ENCODE measurements at regions not wholly inside any gene's neighbourhood (a gene's known extent, or its start where the extent isn't known, plus 50 kb on each side); places are given as distances from the start of the nearest gene placed in this dataset.
A peak's percentile ranks its signal among the peaks of the same experiment; 100 is the strongest.

DNA sequence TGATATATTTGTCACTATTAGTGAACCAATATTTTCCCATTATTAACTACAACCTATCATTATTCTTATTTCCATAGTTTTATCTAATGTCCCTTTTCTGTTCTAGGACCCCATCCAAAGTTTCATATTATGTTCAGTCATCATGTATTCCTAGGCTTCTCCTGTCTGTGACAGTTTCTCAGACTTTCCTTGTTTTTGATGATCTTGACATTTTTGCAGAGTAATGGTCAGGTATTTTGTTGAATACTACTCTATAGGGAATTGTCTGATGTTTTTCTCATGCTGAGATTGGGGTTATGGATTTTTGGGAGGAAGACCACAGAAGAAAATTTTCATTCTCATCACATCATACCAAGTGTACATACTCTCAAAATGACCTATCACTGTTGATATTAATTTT lies 684.6 kb downstream of the PLCL1 start:
- no peak for DNase-seq

DNA sequence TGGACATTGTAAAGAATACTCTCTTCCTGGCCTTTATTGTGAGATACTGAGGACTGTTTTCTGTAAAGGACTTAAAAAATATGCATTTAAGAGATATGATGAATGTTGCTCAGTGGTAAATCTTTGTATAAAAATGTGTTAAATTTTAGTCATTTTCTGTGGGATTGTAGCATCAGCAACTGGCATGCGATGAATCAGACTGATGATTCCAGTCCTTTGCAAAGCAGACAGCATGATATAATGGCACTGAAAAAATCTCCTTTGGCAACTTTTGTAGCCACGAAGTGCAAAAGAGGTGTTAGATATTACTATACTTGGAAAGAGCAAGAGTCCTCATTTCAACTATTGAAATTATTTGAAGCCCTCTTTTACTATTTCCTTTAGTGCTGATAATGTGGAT lies 678.7 kb downstream of the PLCL1 start:
- no peak for DNase-seq

- DNase-seq: no peak
Measured at GRCh38 chr2:198479065-198479464, 674.7 kb downstream of the PLCL1 start.

GRCh38 chr2:198478361-198478760 lies 674.0 kb downstream of the PLCL1 start:
- DNase-seq: no peak

DNA sequence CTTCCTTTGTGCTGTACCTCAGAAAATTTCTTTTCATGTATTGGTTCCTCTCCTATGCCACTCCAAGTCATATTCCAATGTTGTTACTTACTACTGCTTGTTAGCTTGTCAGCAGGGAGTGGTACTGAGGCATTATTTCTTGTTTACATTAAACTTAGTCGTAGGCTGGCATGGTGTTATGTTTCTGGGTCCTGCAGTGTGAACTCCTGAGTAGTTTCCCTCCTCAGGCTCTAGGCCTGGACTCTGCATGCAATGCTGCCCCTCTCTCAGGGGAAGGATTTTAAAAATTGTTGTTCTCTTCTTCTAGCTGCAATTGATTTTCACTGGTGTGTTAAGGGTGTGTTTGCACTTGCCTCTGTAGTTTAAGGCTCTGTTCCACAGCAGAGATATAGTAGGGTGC lies 671.6 kb downstream of the PLCL1 start:
- no peak for DNase-seq

DNA sequence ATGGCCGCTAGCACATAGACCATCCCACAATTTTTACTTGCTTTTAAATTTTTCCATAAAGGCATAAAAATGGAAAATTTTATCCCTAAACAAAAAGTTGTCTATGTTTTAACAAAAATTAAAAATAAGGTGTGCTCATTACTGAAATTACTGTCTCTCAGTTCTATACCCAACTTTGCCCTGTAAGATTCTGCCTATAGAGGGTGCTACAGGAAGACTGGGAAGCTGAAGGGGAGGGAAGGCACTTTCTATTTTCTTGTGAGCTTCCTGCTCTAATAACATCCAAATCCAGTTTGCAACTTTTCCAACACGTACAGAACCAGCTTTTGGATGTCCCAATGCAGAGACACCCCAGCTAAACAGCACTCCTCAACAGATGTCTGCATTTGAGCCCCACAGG lies 666.9 kb downstream of the PLCL1 start:
- peak; percentile 67 for DNase-seq

GRCh38 chr2:198468136-198468535 lies 663.7 kb downstream of the PLCL1 start:
- DNase-seq: no peak

DNA sequence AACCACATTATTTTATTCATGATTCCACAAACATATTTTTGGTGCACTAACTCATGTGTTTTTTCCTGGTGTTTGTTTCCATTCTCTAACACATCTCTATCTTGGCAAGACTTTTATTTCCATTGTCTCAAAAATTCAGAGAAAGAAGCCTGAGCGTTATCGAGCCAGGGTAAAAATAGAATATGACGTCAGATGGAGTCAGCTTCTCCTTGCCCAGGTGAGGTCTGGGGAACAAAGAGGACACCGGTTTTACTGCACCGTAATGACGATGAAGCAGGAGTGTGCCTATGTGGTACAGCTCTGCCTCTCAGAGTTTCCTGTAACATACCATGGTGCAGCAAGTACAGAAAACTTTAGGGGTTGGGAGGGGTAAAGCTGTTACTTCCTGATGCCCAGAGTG lies 661.6 kb downstream of the PLCL1 start:
- no peak for DNase-seq

DNA sequence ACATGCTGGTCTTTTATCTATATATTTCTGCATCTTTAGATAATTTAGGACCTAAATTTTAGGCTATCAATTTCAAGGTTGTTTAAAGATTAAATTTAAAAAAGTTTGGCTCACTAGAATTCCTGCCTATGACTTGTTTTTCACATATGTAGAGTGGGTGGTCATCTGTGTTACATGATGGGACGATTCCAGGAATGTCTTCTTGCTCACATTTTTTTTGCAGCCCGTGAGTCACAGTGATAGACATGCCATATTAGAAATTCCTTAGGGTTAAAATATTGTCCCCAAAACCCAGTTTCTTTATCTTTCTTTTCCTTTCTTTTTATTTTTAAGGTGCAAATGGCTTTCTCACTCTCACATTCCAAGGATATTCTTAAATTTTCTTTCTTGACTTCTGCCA lies 652.0 kb downstream of the PLCL1 start:
- DNase-seq: no peak

DNA sequence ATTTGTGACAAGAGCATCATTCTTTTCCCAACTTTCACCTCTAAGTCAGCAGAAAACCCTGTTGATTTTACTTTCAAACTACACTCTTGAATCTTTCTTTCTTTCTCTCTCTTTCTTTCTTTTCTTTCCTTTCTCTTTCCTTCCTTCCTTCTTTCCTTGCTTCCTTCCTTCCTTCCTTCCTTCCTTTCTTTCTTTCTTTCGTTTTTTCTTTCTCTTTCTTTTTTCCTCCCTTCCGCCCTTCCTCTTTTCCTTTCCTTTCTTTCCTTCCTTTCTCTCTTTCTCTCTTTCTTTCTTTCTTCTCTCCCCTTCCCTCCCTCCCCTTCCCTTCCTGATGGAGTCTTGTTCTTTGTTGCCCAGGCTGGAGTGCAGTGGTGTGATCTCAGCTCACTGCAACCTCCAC lies 649.5 kb downstream of the PLCL1 start:
- no peak for DNase-seq

DNA sequence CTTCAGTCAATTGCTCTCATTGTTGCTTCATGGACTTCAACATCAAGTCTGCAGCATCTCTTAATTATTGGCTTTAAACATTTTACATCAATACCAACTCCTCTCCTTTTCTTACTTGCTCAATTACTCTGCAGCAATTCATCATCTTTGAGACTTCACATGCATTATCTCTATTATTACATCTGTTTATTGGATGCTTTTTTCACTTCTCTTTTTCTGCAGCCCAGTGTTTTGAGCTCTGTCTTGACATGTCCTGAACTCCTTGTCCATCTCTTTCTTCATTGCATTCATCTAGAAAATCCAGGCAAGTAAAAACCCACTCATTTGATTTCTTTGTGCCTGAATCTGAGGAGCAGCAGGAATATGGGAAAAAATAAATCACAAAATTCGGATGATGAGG lies 647.9 kb downstream of the PLCL1 start:
- DNase-seq: no peak

DNA sequence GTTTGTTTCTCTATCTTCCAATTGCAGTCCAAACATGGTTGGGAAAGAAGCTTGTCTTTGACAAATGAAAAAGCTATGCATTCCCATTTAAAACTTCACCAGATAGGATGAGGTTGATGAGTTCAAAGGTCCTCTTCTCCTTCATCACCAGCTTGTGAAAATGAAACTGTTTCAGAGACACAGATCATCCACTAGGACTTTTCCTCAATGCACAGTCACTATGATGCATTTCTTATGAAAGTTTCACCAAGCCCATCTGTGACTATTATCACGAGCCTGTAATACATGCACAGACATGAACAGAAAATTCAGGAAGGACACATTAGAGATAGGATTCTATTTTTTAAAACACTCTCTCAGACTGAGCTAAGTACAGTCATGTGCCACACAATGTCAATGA lies 644.4 kb downstream of the PLCL1 start:
- DNase-seq: peak; percentile 5

DNA sequence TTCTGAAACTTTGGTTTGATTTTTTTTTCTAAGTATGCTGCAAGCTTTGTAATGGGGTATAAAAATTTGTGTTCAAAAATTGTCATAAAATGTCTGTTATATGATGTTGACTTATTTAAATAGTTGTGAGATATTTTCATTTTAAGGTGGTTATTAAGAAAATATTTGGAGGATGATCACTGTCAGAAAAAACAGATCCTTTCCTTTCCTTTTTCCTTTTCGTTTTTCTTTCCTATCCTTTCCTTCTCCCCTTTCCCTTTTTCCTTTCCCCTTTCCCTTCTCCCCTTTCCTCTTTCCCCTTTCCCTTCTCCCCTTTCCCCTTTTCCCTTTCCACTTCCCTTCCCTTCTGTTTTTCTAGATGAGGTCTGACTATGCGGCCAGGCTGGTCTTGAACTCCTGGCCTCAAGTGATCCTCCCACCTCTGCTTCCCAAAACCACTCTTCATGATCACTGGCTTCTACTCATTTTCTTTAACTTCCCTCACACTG lies 640.5 kb downstream of the PLCL1 start:
- DNase-seq: no peak

- DNase-seq: no peak
Measured at GRCh38 chr2:198441901-198442300, 637.5 kb downstream of the PLCL1 start.

GRCh38 chr2:198441246-198441645 lies 636.9 kb downstream of the PLCL1 start:
- no peak for DNase-seq

DNA sequence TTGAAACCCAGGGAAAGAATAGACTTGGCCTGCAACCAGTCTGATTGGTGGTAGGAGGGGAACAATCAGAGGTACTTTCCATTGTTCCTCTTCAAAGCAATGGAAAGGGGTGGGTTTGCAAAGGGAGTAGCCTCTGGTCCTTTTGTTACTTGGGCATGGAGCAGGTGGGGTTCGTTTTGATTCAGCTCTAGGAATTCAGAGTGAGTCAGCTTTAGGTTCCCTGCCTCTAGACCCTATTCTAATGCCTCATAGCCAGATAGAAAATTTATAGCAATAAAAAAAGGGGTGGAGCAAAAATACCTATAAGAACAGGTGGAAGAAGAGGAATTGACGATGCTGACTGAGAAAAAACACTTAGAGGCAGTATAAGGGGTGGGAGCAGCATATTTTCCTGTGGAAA lies 636.4 kb downstream of the PLCL1 start:
- DNase-seq: no peak

- DNase-seq: no peak
Measured at GRCh38 chr2:198438331-198438730, 633.9 kb downstream of the PLCL1 start.

DNA sequence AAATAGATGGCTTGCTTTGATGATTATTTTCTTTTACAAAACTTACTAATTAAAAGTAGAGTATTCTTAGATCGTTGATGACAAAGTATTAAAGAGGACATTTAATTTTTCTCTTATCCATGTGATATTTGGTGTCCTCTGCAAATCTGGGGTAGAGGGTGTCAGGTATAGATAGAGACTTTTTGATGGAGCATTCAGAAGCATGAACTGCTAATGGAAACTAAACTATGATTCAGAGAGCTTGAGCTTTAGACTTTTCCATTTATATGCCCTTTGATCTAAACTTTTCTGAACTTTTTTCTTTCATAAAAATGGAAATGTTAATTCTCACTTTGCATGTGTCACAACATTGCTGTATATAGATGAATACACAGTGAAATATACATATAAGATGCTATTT lies 619.7 kb downstream of the PLCL1 start:
- DNase-seq: no peak

GRCh38 chr2:198417836-198418235 lies 613.4 kb downstream of the PLCL1 start:
- no peak for DNase-seq

GRCh38 chr2:198414976-198415375 lies 610.6 kb downstream of the PLCL1 start:
- DNase-seq: no peak

DNA sequence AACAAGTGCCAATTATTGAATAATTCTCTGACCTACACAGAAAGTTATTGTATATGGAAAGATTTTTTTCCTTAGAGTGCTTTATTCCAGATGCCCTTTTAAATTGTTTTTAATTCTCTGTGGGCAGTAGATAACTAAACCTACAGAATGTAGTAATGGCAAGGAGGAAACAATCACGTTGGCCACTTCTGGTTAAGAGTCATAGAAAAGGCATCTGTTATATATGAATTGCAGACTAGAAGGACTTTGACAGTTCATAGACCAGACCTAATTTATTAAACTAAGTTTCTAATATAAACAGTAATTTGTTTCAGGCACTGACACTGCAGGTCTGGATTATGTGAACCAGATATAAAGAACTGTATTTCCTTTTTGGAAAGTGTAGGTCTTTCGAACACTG lies 607.5 kb downstream of the PLCL1 start:
- no peak for DNase-seq

GRCh38 chr2:198408171-198408570 lies 603.8 kb downstream of the PLCL1 start:
- DNase-seq: no peak

- no peak for DNase-seq
Measured at GRCh38 chr2:198405311-198405710, 600.9 kb downstream of the PLCL1 start.

GRCh38 chr2:198401644-198402043 lies 597.3 kb downstream of the PLCL1 start:
- no peak for DNase-seq

DNA sequence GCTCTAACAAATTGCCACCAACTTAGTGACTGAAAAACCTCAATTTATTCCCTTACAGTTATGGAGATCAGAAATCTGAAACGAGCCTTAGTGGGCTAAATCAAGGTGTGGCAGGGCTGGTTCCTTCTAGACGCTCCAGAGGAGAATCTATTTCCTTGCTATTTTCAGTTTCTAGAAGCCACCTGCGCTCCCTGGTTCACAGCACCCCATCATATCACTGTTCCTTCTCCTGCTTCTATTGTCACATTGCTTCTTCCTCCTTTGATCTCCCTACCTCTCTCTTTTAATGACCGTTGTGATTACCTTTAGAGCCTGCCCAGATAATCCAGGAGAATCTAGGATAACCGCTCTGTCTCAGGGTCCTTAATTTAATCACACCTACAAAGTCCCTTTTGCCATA lies 596.6 kb downstream of the PLCL1 start:
- no peak for DNase-seq

DNA sequence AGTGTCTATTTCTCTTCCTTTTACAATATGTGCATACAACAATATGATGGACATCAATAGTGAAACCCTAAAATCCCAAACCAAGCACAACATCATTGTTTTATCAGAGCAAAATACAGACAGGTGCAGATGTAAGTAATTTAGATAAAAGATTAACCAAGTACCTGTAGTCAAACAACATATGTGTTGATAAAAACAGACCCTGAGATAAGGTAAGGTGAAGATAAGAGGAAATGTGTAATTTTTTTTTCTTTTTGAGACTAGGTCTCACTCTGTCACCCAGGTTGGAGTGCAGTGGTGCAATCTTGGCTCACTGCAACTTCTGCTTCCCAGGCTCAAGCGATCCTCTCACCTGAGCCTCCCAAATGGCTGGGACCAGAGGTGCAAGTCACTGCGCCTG lies 589.8 kb downstream of the PLCL1 start:
- no peak for DNase-seq
